SK-N-DZ (cell line): ENCODE measurements at regions not wholly inside any gene's neighbourhood (a gene's known extent, or its start where the extent isn't known, plus 50 kb on each side); places are given as distances from the start of the nearest gene placed in this dataset.

ENCODE experiments used
- DNase-seq: peaks from one replicate; pipeline ENCODE4 v3.0.0-alpha.2; 2015; ENCODE audit warnings: low spot score

DNA sequence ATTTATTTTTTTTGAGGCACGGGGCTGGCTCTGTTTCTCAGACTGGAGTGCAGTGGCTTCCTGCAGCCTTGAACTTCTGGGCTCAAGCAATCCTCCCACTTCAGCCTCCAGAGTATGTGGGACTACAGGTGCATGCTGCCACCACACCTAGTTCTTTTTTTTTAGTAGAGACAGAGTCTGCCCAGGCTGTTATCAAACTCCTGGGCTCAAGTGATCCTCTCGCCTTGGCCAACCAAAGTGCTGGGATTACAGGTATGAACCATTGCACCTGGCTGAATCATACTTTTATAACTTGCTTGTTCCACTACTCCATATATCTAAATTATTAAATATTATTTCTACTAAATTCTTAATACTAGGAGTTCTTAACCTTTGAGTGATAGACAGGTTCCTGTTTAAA lies 111.6 kb downstream of the BTG1 start:
- DNase-seq, result no peak

- no peak for DNase-seq
Observed at GRCh38 chr12:92032965-92033364, 112.7 kb downstream of the BTG1 start.

GRCh38 chr12:92032101-92032500 lies 113.5 kb downstream of the BTG1 start:
- DNase-seq, result no peak

DNA sequence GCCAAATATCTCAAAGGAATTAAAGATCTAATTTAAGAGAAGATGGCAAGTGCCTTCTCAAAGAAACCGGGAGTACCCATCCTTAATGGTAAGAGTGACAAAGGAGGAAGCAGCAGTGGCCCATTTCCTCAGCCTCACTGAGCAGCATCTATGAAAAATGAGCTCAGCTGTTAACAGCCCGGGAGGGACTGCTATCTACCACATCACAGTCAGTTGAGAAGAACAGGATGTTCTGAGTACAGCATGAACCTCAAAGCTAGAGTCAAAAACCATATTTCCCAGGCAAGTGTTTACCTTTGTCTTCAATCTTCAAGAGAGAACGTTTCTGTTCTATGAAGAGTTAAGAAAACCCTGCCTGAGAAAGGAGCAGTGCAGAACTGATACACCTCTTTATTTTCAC lies 115.0 kb downstream of the BTG1 start:
- DNase-seq, result no peak

DNA sequence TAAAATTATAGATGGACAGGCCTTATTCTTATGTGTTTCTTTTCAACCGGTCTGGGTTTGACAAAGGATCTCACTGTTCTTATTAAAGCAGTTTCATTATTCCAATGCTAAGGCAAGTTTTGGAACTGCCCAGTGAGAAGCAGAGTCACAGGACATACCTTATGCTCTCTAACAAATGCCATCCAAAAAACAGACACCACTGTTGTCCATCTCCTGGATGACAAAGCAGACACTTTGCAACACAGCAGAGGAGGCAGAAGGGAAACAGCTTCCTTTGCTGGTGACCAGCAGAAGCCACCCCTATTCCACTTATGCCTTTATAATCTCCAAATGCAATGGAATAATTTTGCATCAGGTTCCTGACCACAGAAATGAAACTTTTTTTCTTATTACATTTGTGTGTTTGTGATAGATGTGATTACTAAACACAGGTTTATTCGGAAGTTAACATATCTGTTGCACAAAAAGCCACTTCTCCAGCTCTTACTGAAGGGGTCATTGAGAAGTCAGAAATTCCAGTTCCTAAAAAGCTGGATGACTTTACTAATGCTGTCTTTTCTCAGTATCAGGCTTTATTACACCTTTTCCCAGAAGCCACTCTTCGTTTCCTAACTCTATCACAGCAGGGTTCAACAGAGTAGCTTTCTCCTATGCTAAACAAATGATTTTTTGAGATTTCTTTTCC lies 115.6 kb downstream of the BTG1 start:
- no peak for DNase-seq

GRCh38 chr12:92029136-92029535 lies 116.5 kb downstream of the BTG1 start:
- no peak for DNase-seq

DNA sequence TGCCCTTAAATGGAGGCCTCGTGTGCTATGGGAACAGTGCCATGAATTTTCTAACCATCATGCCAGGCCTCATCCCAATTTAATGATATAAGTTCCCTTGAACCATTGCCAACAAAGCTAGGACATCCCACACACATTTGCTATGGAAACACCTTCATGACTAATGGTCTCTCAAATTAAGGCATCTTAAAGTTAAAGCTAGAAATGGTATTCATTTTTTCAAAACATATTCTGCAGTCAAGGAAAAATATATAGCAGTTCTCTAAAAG lies 117.3 kb downstream of the BTG1 start:
- no peak for DNase-seq

- no peak for DNase-seq
Observed at GRCh38 chr12:92027701-92028440, 117.8 kb downstream of the BTG1 start.

DNA sequence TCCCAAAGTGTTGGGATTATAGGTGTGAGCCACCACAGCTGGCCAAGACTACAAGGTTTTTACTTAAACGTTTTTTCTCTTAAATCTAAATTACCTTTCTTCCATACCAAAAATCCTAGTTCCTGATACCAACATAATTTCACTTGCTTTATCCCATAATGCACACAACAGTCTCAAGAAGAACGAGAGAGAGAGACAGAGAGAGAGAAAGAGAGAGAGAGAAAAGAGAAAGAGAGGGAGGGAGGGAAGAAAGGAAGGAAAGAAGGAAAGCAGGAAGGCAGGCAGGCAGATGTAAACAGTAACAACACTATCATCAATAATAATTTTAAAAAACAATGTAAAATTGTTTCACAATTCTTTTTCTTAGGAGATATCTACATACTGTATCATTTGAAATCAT lies 118.4 kb downstream of the BTG1 start:
- DNase-seq, result no peak

DNA sequence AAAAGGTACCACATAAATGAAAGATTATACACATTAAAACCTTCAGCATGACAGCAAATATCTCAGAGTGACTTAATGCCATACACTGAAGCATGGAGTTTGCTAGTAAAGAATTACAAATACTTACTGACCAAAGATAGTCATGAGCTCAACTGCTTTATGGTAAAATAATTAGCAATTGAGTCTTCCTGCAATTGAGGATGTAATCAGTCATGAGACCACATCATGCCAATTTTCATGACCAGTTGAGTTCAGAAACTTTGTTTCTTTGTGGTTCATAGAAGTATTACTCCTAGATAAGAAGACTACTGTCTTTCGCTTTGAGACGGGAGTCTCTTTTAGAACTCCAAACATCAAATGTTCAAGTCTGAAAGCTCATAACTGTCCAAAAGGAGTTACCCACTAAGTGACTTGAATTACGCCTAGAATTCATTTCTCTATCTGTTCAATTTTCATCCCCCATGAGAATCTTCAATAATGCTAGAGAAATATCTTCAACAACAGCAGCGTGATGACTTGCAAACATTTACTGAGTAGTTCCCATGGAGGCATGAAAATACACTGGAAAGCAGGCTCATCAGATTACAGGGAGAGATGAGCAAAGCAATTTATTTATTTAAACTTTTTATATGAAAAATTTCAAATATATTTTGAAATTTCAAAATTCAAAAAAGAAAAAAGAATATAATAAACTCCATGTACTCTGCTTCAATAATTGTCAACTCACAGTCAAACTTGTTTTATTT lies 120.0 kb downstream of the BTG1 start:
- no peak for DNase-seq

- DNase-seq, result no peak
Observed at GRCh38 chr12:92022093-92022492, 123.6 kb downstream of the BTG1 start.

- peak; percentile 8 for DNase-seq
Observed at GRCh38 chr12:92021666-92022035, 124.0 kb downstream of the BTG1 start.

GRCh38 chr12:92020983-92021665 lies 124.5 kb downstream of the BTG1 start:
- DNase-seq, result no peak

DNA sequence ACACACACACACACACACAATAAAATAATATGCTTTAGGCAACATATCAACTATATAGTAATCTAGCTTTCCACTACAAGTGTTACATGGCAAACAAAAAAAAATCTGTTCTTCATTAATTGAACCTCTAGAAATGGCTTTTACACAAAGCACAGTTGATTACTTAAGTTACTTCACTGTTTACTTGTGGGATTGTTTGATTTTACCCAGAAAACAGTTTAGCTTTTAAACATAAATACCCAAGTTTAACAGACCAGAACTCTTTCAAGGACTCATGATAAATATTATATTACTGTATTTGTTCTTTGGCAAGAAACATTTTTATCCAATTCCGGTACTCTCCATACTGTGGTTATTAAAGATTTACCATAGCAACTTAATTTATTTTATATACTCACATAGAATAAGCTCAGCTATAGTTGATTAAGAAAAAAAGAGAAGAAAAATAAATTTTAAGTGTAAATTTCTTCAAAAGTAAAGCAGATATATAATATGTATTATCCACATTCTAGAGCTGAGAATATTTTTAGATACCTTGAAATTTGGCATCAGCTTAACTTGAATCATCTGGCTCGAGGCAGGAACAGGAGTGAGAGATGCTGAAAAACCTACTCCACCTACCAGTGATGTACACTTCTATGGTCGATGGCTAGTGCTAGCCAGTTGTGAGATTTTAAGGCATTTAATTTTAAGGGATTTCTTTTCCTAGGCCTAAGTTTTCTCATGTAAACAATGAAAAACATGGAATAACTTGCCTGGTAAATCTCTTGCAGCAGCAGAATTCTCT lies 126.0 kb downstream of the BTG1 start:
- DNase-seq, result no peak

- no peak for DNase-seq
Observed at GRCh38 chr12:92012691-92013090, 133.0 kb downstream of the BTG1 start.

DNA sequence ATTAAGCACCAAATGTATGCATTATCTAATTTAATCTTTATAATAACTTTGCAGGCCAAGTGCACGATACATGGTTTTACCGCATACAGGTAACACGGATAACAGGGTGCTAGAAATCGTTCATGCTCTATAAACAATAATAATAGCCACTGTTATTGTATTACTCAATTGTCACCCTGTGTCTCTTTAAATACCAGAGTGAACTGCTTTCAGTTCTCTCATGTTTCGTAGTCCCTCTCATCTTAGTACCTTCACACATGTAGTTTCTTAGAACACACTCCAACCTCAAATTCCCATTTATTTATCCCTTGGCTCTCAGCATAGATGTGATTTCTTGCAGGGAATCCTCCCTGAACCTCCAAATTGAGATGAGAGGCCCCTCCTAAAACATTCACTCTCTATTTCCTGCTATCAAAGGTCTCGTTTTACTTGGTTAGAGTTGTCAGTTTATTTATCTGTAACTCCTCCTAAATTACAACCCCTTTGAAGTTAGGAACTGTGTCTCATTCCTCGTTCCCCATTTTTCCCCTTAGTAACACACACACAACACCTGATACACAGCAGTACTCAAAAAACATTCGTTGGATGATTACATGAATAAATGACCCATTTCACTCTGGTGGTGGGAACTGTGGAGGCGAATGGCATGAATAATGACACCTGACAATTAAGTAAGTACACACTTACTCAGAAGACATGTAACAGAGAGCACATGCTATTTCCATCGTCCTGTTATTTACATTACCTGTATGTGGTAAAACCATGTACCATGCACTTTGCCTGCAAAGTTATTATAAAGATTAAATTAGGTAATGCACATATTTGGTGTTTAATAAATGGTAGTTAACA lies 134.6 kb downstream of the BTG1 start:
- DNase-seq, result no peak

GRCh38 chr12:92010368-92010767 lies 135.3 kb downstream of the BTG1 start:
- DNase-seq, result no peak

- no peak for DNase-seq
Observed at GRCh38 chr12:92008345-92008744, 137.3 kb downstream of the BTG1 start.

GRCh38 chr12:92007787-92008186 lies 137.9 kb downstream of the BTG1 start:
- no peak for DNase-seq

- peak; percentile 10 for DNase-seq
Observed at GRCh38 chr12:92003701-92004100, 141.9 kb downstream of the BTG1 start.
